ENCODE measurements at regions not wholly inside any gene's neighbourhood (a gene's known extent, or its start where the extent isn't known, plus 50 kb on each side); places are given as distances from the start of the nearest gene placed in this dataset.

- no peak overlapping the region for H3K4me3 ChIP-seq (ENCODE audit: low read depth, low read length)
- DNase-seq (ENCODE audit: low read depth) = no peak
- TF ChIP-seq CTCF (IDR thresholded peaks at IDR 0.05; ENCODE audit: insufficient read depth, low read depth, low read length) = no peak
These were observed 1026.9 kb downstream of the LRFN5 start for GRCh38 chr14:42633504-42634095.

GRCh38 chr14:42629553-42629952 lies 1022.9 kb downstream of the LRFN5 start:
- TF ChIP-seq CTCF (IDR thresholded peaks at IDR 0.05; ENCODE audit: insufficient read depth, low read depth, low read length) = no peak
- H3K4me3 ChIP-seq (ENCODE audit: low read depth, low read length) = no peak overlapping the region
- no peak for DNase-seq (ENCODE audit: low read depth)

- H3K4me3 ChIP-seq (ENCODE audit: low read depth, low read length) = no peak overlapping the region
- TF ChIP-seq CTCF (IDR thresholded peaks at IDR 0.05; ENCODE audit: insufficient read depth, low read depth, low read length) = no peak
These were observed 1021.9 kb downstream of the LRFN5 start for GRCh38 chr14:42628602-42629001.

GRCh38 chr14:42626986-42627385 lies 1020.3 kb downstream of the LRFN5 start:
- TF ChIP-seq CTCF (IDR thresholded peaks at IDR 0.05; ENCODE audit: insufficient read depth, low read depth, low read length) = no peak

More at GRCh38 chr14:42628602-42629001, 1021.9 kb downstream of the LRFN5 start:
- DNase-seq (ENCODE audit: low read depth) = no peak

GRCh38 chr14:42624980-42625761 lies 1018.5 kb downstream of the LRFN5 start:
- TF ChIP-seq CTCF (IDR thresholded peaks at IDR 0.05; ENCODE audit: insufficient read depth, low read depth, low read length) = no peak
- DNase-seq (ENCODE audit: low read depth) = no peak
- H3K4me3 ChIP-seq (ENCODE audit: low read depth, low read length) = no peak overlapping the region

More at GRCh38 chr14:42626986-42627385, 1020.3 kb downstream of the LRFN5 start:
- no peak for DNase-seq (ENCODE audit: low read depth)
- no peak overlapping the region for H3K4me3 ChIP-seq (ENCODE audit: low read depth, low read length)

GRCh38 chr14:42617005-42617404 lies 1010.3 kb downstream of the LRFN5 start:
- TF ChIP-seq CTCF (IDR thresholded peaks at IDR 0.05; ENCODE audit: insufficient read depth, low read depth, low read length) = no peak
- H3K4me3 ChIP-seq (ENCODE audit: low read depth, low read length) = no peak overlapping the region
- DNase-seq (ENCODE audit: low read depth) = no peak

Data from fibroblast of villous mesenchyme (primary cell).